ENCODE measurements at regions not wholly inside any gene's neighbourhood (a gene's known extent, or its start where the extent isn't known, plus 50 kb on each side); places are given as distances from the start of the nearest gene placed in this dataset.

GRCh38 chr15:52960283-52960682 lies 170.1 kb upstream of the ONECUT1 start:
- intact Hi-C loops (cut with DNase I), result no loop called here
- H3K4me3 ChIP-seq, result no peak overlapping the region
- H3K4me1 ChIP-seq, result no peaks in the 10 kb centered on the region
- no peak overlapping the region for H3K27ac ChIP-seq
- DNase-seq (ENCODE audit: low spot score in 2 of 2), result no peak
- TF ChIP-seq CTCF (IDR thresholded peaks at IDR 0.05), result no peak
- H3K9me3 ChIP-seq, result no peaks in the 10 kb centered on the region
- H3K27me3 ChIP-seq, result no peaks in the 10 kb centered on the region
- no peaks in the 10 kb centered on the region for H3K36me3 ChIP-seq

GRCh38 chr15:52943746-52944145 lies 153.6 kb upstream of the ONECUT1 start:
- no peaks in the 10 kb centered on the region for H3K36me3 ChIP-seq
- H3K27ac ChIP-seq, result no peak overlapping the region
- H3K9me3 ChIP-seq, result no peaks in the 10 kb centered on the region
- H3K27me3 ChIP-seq, result no peaks in the 10 kb centered on the region
- DNase-seq (ENCODE audit: low spot score in 2 of 2), result no peak
- H3K4me1 ChIP-seq, result no peaks in the 10 kb centered on the region
- no peak overlapping the region for H3K4me3 ChIP-seq
- no peak for TF ChIP-seq CTCF (IDR thresholded peaks at IDR 0.05)
- intact Hi-C loops (cut with DNase I), result no loop called here

GRCh38 chr15:52936489-52936888 lies 146.4 kb upstream of the ONECUT1 start:
- intact Hi-C loops (cut with DNase I), result no loop called here
- H3K27ac ChIP-seq, result no peak overlapping the region
- H3K36me3 ChIP-seq, result no peaks in the 10 kb centered on the region
- H3K27me3 ChIP-seq, result no peaks in the 10 kb centered on the region
- H3K9me3 ChIP-seq, result no peaks in the 10 kb centered on the region
- H3K4me3 ChIP-seq, result no peak overlapping the region
- no peak for DNase-seq (ENCODE audit: low spot score in 2 of 2)
- H3K4me1 ChIP-seq, result no peaks in the 10 kb centered on the region
- TF ChIP-seq CTCF (IDR thresholded peaks at IDR 0.05), result no peak

DNA sequence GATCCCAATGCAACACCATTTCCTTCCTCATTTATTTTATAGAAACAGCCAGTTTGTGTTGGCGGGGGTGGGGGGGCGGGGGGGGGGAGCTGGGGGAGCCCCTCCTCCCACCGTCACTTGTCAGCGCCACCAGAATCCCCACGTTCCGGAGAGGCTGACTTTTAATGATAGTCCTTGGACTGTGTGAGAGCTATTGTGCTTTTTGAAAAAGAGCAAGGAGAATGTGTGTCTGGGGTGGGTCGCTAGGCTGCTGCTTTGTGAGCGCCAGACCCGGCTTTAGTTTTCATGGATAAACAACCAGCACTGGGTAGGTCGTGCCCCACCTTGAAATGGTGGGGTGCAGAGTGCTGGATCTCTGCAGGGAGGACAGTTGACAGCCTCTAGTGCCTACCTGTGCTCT lies 135.0 kb upstream of the ONECUT1 start:
- H3K27me3 ChIP-seq, result no peaks in the 10 kb centered on the region
- TF ChIP-seq CTCF (IDR thresholded peaks at IDR 0.05), result no peak
- intact Hi-C loops (cut with DNase I), result no loop called here
- H3K36me3 ChIP-seq, result no peaks in the 10 kb centered on the region
- no peak for DNase-seq (ENCODE audit: low spot score in 2 of 2)
- H3K9me3 ChIP-seq, result no peaks in the 10 kb centered on the region
- H3K4me3 ChIP-seq, result no peak overlapping the region
- H3K27ac ChIP-seq, result no peak overlapping the region
- H3K4me1 ChIP-seq, result no peaks in the 10 kb centered on the region

DNA sequence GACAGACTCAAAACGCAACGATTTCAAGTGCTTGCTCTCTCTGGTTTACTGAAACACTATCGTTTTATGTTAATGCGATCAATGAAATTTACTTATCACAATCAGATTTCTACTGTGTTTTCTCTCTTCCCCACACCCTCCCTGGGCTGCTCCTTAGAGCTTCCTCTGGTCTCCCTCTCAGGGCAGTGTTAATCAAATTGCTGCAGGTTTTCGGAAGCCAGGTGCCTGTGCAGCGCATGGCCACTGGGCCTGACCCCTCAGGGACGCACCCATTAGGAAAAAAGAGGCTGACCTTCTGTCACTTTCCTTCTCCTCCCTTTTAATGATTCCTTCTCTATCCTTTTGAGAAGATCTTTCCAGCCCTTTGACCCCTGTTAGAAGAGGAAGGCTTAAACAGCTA lies 134.5 kb upstream of the ONECUT1 start:
- Histone ChIP-seq H3K36me3 (no peaks in the 10 kb centered on the region), H3K4me1 (no peaks in the 10 kb centered on the region), H3K9me3 (no peaks in the 10 kb centered on the region), H3K27me3 (no peaks in the 10 kb centered on the region), H3K27ac (no peak overlapping the region), H3K4me3 (no peak overlapping the region)
- intact Hi-C loops (cut with DNase I), result no loop called here
- TF ChIP-seq CTCF (IDR thresholded peaks at IDR 0.05), result no peak
- no peak for DNase-seq (ENCODE audit: low spot score in 2 of 2)

DNA sequence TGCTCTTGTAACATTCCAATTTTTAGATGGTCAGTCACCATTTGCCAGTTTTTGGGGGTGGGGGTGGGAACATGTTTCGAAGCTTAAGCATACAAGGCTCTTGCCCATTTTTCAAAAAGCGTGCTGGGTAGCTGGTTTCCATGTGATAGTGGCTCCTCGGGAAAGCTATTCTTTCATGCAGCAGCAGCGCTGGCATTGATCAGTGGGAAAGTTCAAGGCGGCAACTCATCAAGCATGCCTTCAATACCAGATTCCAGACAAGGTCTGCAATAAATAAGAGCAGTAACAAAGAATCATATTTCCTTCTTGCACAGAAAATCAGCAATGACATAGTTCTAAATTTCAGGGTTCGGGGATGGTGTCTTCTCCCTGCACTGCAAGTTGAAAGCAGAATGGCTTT lies 133.5 kb upstream of the ONECUT1 start:
- Histone ChIP-seq H3K4me3 (no peak overlapping the region), H3K27ac (no peak overlapping the region), H3K9me3 (no peaks in the 10 kb centered on the region), H3K4me1 (no peaks in the 10 kb centered on the region), H3K36me3 (no peaks in the 10 kb centered on the region), H3K27me3 (no peaks in the 10 kb centered on the region)
- no peak for DNase-seq (ENCODE audit: low spot score in 2 of 2)
- TF ChIP-seq CTCF (IDR thresholded peaks at IDR 0.05), result no peak
- intact Hi-C loops (cut with DNase I), result no loop called here
